ENCODE measurements at regions not wholly inside any gene's neighbourhood (a gene's known extent, or its start where the extent isn't known, plus 50 kb on each side); places are given as distances from the start of the nearest gene placed in this dataset.

DNA sequence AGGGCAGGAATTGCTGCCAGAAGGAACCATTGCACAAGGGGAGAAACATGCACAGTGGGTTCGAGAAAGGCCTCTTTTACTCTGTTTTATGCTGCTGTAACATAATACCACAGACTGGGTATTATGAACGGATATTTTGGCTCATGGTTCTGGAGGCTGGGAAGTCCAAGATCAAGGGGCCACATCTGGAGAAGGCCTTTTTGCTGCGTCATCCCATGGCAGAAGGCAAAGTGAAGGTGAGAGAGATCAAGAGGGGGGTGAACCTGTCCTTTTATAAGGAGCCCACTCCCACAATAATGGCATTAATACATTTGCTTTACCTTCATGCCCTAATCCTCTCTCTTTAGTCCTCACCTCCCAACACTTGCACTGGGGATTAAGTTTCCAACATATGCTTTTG is 136.9 kb upstream of the ALDH1B1 start:
- DNase-seq, result no peak
- no peaks in the 10 kb centered on the region for H3K9me3 ChIP-seq
- no peaks in the 10 kb centered on the region for H3K4me1 ChIP-seq
- no peak overlapping the region for H3K27ac ChIP-seq
- no peaks in the 10 kb centered on the region for H3K27me3 ChIP-seq
- H3K36me3 ChIP-seq, result no peaks in the 10 kb centered on the region
- H3K4me3 ChIP-seq, result no peak overlapping the region
- no peak for TF ChIP-seq POLR2A (IDR thresholded peaks at IDR 0.05)

- DNase-seq, result no peak
- Histone ChIP-seq H3K9me3 (no peaks in the 10 kb centered on the region), H3K27me3 (no peaks in the 10 kb centered on the region), H3K27ac (no peak overlapping the region), H3K4me1 (no peaks in the 10 kb centered on the region), H3K4me3 (no peak overlapping the region), H3K36me3 (no peaks in the 10 kb centered on the region)
- TF ChIP-seq POLR2A (IDR thresholded peaks at IDR 0.05), result no peak
These were observed 137.7 kb upstream of the ALDH1B1 start for GRCh38 chr9:38254756-38255155.

DNA sequence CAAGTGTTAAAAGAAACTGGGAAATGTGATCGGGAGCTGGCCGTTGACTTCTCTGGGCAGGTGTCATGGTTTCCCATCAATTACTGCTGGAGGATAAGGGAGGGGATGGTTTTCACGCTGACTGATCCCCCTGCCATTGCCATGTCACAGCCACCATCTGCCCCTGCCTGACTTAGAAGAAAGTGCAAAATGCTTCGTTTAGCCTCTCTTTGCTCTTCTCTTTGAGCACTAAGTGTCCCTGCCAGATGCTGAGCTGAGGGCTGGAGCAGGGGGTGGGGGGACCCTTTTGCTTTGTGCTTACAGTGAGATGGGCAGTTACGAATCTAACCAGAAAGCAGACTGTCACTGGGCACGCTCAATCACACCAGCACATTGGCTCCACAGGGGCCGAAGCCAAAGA is 138.4 kb upstream of the ALDH1B1 start:
- Histone ChIP-seq H3K9me3 (no peaks in the 10 kb centered on the region), H3K4me1 (no peaks in the 10 kb centered on the region), H3K36me3 (no peaks in the 10 kb centered on the region), H3K27me3 (no peaks in the 10 kb centered on the region), H3K4me3 (no peak overlapping the region), H3K27ac (no peak overlapping the region)
- no peak for DNase-seq
- TF ChIP-seq CTCF (IDR thresholded peaks at IDR 0.05) (no peak), POLR2A (IDR thresholded peaks at IDR 0.05) (no peak)

DNA sequence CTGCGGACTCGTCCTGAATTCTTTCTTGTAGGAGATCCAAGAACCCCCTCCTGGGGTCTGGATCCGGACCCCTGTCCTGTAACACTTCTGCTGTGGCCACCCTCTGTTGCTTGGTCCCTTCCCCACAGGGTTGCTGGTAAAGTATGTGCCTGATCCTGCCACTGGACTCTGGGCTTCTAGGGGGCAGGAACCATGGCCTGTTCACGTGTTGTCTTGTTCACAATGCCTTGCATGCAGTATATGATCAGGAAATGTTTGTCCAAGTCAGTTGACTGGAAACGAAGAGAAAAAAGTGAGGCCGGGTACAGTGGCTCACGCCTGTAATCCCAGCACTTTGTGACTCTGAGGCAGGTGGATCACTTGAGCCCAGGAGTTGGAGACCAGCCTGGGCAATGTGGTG is 139.3 kb upstream of the ALDH1B1 start:
- H3K4me1 ChIP-seq, result no peaks in the 10 kb centered on the region
- H3K4me3 ChIP-seq, result no peak overlapping the region
- H3K9me3 ChIP-seq, result no peaks in the 10 kb centered on the region
- no peaks in the 10 kb centered on the region for H3K36me3 ChIP-seq
- no peak for DNase-seq
- H3K27me3 ChIP-seq, result no peaks in the 10 kb centered on the region
- H3K27ac ChIP-seq, result no peak overlapping the region
- TF ChIP-seq POLR2A (IDR thresholded peaks at IDR 0.05), result no peak

DNA sequence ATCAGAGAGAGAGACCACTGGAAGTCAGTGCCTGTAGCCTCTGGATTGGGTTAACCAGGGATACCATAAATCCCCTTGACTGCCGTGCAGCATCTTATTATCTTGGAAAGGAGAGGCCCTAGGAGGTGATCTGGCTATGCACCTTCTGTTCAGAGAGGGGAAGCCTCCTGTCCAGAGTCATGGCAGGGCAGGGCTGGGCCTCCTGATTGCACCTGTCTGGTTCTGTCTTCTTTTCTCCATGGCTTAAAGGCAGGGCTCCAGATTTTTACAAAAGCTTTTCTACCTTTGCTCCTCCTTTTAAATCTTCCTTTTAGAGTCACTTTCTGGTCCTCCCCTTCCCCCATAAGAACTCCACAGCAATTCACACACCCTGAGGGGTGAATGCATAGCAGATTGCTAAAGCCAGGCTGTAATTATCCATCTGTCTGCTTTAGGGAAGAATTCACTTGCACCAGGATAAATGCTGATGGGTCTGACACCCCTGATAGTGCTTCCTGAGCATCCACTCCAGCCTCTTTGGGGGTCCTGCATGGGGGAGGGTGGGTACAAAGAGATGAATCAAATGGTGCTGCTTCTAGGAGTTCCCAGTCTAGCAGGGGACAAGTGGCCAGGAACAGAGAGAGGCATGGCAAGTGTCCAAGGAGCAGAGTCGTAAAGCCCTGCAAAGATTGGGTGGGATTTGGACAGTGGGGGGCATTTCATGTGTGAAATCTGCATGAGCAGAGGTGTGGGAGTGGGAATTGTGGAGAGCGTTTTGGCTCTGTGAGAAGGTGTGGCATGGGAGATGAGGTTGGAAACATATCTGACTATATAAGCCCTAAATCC is 141.3 kb upstream of the ALDH1B1 start:
- no peak for DNase-seq
- no peak overlapping the region for H3K4me3 ChIP-seq
- no peak overlapping the region for H3K27ac ChIP-seq
- H3K36me3 ChIP-seq, result no peaks in the 10 kb centered on the region
- H3K9me3 ChIP-seq, result no peaks in the 10 kb centered on the region
- no peaks in the 10 kb centered on the region for H3K27me3 ChIP-seq
- TF ChIP-seq POLR2A (IDR thresholded peaks at IDR 0.05), result no peak
- no peak for TF ChIP-seq CTCF (IDR thresholded peaks at IDR 0.05)
- no peaks in the 10 kb centered on the region for H3K4me1 ChIP-seq

DNA sequence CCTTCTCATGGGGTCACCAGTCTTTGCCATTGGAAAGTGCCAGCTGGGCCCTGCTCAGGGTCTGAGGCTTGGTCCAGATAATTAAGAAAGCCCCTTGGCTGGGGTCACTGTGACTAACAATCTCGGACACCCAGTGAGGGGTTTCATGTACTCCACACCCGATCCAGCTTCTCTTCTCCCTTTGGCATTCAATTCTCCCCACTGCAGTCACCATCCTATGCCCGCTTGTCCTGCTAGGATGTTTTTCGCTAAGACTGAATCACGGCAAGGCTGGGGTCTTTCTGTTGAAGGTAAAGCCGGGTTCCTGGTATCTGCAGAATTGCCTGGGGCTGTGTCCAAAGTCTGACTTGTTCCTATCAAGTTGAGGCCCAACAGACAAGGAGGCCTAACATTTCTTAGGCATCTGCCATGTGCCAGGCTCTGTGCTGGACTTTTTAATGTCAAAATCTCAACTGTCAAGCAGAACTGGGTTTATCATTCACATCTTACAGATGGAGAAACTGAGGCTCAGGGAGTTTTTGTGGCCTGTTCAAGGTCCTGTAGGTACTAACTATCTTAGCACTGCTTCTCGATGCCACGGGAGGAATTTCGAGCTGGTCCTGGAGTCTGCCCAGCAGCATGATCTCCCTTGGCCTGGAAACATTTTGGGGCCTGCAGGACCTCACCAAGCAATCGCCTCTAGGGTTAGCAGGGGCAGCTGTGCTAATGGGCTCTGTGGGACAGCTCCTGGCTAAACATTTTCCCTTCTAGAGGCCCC is 142.0 kb upstream of the ALDH1B1 start:
- Histone ChIP-seq H3K4me3 (no peak overlapping the region), H3K27ac (no peak overlapping the region), H3K9me3 (no peaks in the 10 kb centered on the region), H3K27me3 (no peaks in the 10 kb centered on the region), H3K36me3 (no peaks in the 10 kb centered on the region), H3K4me1 (no peaks in the 10 kb centered on the region)
- TF ChIP-seq POLR2A (IDR thresholded peaks at IDR 0.05) (no peak), CTCF (IDR thresholded peaks at IDR 0.05) (no peak)
- DNase-seq, result no peak

DNA sequence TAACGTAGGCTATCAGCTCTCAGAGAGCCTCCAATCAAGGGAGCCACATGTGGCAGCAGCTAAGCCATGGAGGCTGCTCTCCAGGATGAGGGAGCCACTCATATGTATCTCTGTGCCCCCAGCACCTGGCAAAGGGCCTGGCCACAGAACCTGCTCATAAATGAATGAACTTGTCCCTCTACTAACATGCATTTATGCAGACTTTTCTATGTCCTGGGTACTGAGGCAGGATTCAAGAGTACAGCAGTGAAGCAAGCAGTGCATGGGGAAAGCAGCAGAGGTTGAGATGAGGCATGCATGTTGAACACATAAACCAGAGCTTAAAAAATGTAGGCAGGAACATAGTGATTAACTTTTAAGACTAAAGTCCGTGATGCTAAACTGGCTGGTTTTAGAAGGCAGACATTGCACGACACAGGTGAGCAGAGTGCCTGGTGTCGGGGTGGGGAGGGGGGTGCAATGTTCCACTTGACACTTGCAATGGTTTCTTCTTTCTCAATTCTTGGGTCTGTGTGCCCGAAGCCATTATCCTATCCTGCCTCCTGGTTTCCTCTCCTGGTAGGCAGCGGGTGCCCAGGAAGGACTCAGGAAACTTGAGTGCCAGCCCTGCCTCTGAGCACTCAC is 142.8 kb upstream of the ALDH1B1 start:
- Histone ChIP-seq H3K4me1 (no peaks in the 10 kb centered on the region), H3K27ac (no peak overlapping the region), H3K9me3 (no peaks in the 10 kb centered on the region), H3K4me3 (no peak overlapping the region), H3K36me3 (no peaks in the 10 kb centered on the region), H3K27me3 (no peaks in the 10 kb centered on the region)
- TF ChIP-seq CTCF (IDR thresholded peaks at IDR 0.05), result no peak
- no peak for TF ChIP-seq POLR2A (IDR thresholded peaks at IDR 0.05)
- DNase-seq, result no peak
